NCI-H526 (cell line): ENCODE measurements at regions not wholly inside any gene's neighbourhood (a gene's known extent, or its start where the extent isn't known, plus 50 kb on each side); places are given as distances from the start of the nearest gene placed in this dataset.

Experiments
- DNase-seq, 2 experiments: peaks; one replicate each; lab custom pipeline; 2025; lab: John Stamatoyannopoulos, UW

- no peak for DNase-seq
Observed at GRCh38 chr14:34350903-34351302, 111.1 kb downstream of the SPTSSA start.

- no peak for DNase-seq
Observed at GRCh38 chr14:34348592-34348991, 113.4 kb downstream of the SPTSSA start.

- DNase-seq, result peak; percentile 29 to 68
Observed at GRCh38 chr14:34347683-34348082, 114.4 kb downstream of the SPTSSA start.

- DNase-seq, result no peak
Observed at GRCh38 chr14:34345718-34346465, 116.1 kb downstream of the SPTSSA start.

GRCh38 chr14:34344318-34344717 is 117.7 kb downstream of the SPTSSA start:
- no peak for DNase-seq

- no peak for DNase-seq
Observed at GRCh38 chr14:34340025-34340625, 121.9 kb downstream of the SPTSSA start.

- no peak for DNase-seq
Observed at GRCh38 chr14:34338056-34338455, 124.0 kb downstream of the SPTSSA start.

GRCh38 chr14:34336501-34336900 is 125.5 kb downstream of the SPTSSA start:
- DNase-seq, result no peak

- DNase-seq, result no peak
Observed at GRCh38 chr14:34335968-34336367, 126.1 kb downstream of the SPTSSA start.

- DNase-seq, result no peak
Observed at GRCh38 chr14:34334329-34334728, 127.7 kb downstream of the SPTSSA start.

- peak; percentile 35 to 76 for DNase-seq
Observed at GRCh38 chr14:34331728-34332623, 130.1 kb downstream of the SPTSSA start.

- no peak for DNase-seq
Observed at GRCh38 chr14:34330846-34331245, 131.2 kb downstream of the SPTSSA start.

- no peak for DNase-seq
Observed at GRCh38 chr14:34329301-34329700, 132.7 kb downstream of the SPTSSA start.

- no peak for DNase-seq
Observed at GRCh38 chr14:34328178-34328577, 133.9 kb downstream of the SPTSSA start.

- DNase-seq, result no peak
Observed at GRCh38 chr14:34325493-34325892, 136.5 kb downstream of the SPTSSA start.

- DNase-seq, result peak; percentile 30 to 62
Observed at GRCh38 chr14:34324363-34324795, 137.7 kb downstream of the SPTSSA start.

GRCh38 chr14:34322940-34323418 is 139.1 kb downstream of the SPTSSA start:
- DNase-seq, result peak; percentile 35 to 77

GRCh38 chr14:34319140-34319539 is 142.9 kb downstream of the SPTSSA start:
- no peak for DNase-seq

GRCh38 chr14:34318014-34318413 is 144.0 kb downstream of the SPTSSA start:
- no peak for DNase-seq

- DNase-seq, result no peak
Observed at GRCh38 chr14:34310724-34311123, 151.3 kb downstream of the SPTSSA start.

GRCh38 chr14:34303811-34304210 is 158.2 kb downstream of the SPTSSA start:
- no peak for DNase-seq

- no peak for DNase-seq
Observed at GRCh38 chr14:34302654-34303053, 159.4 kb downstream of the SPTSSA start.
